GM18867 (cell line): ENCODE measurements at regions not wholly inside any gene's neighbourhood (a gene's known extent, or its start where the extent isn't known, plus 50 kb on each side); places are given as distances from the start of the nearest gene placed in this dataset.
A peak's percentile ranks its signal among the peaks of the same experiment; 100 is the strongest.

Experiments used
- ATAC-seq: cut with Tn5 transposase; IDR thresholded peaks from one replicate; pipeline ENCODE4 v1.9.1; 2021; ENCODE audit warnings: mild to moderate bottlenecking, moderate library complexity; ENCODE audit not compliant: unreplicated experiment

DNA sequence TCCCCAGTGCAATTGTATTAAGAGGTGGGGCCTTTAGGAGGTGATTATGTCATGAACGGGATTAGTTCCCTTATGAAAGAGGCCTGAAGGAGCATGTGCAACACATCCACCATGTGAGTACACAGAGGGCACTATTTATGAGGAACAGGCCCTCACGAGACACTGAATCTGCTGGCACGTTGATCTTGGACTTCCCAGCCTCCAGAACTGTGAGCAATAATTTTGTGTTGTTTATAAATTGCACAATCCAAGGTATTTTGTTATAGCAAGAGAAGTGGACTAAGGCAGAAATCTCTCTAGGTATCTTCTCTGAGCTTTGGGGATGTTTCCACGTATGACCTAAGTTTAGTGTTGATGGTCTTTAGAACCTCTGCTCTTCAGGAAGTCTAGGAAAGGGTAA, 149.3 kb upstream of the CBLB start:
- ATAC-seq, result no peak

- ATAC-seq, result no peak
Observed at GRCh38 chr3:106018929-106019550, 150.2 kb upstream of the CBLB start.

DNA sequence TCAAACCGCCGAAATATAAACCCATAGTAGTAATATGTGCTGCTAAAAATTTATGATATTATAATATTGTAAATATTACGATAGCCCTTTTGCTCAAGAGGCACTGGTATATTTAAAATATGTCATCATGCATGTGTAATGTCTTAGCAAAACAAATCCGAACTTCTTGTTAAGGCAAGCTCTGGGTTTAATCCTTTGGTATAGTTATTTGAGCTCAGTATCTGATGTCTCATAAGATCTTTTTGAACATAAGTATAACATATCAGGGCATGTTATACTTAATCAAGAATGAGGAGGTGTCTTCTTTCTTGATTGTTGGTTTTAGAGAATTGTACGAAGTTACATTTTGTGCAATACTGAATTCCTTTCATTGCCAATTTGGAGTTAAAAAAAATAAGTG, 154.1 kb upstream of the CBLB start:
- ATAC-seq, result no peak

- no peak for ATAC-seq
Observed at GRCh38 chr3:106025151-106025722, 156.4 kb upstream of the CBLB start.

GRCh38 chr3:106029954-106030626, 161.3 kb upstream of the CBLB start:
- ATAC-seq, result no peak

DNA sequence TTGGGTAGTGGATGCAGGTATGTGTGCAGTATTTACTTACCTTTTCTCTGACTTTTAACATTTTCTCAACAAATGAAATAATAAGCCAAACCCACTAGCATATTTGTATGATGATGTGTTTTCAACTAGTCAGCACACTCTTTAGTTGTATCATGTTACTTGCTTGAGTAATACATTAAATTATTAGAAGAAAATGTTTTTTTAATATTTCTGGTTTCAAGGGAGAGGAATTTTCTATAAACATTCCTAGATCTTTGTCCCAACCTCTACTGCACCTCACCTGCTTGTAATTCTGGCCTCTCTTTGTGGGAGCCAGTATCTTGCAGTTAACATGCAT, 161.8 kb upstream of the CBLB start:
- no peak for ATAC-seq

GRCh38 chr3:106032479-106032878, 163.7 kb upstream of the CBLB start:
- ATAC-seq, result no peak

- ATAC-seq, result no peak
Observed at GRCh38 chr3:106033654-106034053, 164.8 kb upstream of the CBLB start.

- no peak for ATAC-seq
Observed at GRCh38 chr3:106034313-106034712, 165.5 kb upstream of the CBLB start.

DNA sequence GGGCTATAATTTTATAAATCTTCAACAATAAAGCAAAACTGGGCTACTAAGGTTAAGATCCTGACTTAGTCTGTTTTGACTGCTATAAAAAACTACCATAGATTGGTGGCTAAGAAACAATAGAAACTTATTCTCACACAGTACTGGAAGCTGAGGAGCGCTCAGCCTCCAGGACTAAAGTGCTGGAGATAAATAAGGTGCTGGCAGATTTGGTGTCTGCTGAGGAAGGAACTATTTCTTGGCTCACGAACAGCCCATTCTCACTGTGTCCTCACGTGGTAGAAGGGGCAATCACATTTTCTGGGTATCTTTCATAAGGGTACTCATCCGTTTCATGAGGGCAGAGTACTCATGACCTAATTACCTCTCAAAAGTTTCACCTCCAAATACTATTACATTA, 166.8 kb upstream of the CBLB start:
- no peak for ATAC-seq

- no peak for ATAC-seq
Observed at GRCh38 chr3:106036696-106037095, 167.9 kb upstream of the CBLB start.

DNA sequence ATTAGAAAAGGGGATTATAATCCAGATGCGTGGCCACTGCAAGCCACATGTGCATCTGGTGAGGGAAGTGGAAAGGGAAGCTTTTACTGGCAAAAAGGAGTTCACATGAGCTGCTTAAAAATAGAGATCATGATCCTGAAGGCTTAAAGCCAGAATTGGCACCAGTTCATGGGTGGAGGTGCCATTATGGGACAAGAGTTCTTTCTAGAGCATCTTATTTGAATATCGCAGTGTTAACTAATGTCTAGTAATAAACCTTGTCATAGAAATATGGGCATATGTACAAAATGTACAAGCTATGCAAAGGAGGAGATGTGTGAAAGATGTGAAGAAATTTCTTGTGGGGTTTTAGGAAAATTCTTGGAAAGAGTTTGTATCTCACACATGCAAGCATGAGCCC, 178.4 kb upstream of the CBLB start:
- ATAC-seq, result no peak

- ATAC-seq, result no peak
Observed at GRCh38 chr3:106048946-106049481, 180.2 kb upstream of the CBLB start.

GRCh38 chr3:106049821-106050220, 181.0 kb upstream of the CBLB start:
- ATAC-seq, result no peak

- ATAC-seq, result no peak
Observed at GRCh38 chr3:106056931-106057330, 188.1 kb upstream of the CBLB start.

DNA sequence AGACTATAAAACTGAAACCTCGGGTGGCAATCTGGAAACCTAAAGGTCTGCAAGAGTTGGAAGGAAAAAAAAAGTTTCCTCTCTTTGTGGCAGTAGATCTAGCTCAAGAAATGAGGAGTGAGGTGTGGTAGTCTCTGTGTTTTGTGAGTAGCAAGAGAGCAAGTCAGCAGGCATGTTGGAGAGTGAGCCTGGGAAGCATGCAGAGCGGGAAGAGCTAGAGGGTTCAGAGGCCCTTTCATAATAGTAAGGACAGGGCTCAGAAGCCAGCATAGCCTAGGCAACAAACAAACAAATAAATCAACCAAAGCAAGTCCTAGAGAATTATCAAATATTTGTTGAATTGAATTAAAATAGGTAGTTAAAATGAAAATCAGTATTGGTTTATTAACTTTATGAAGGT, 189.7 kb upstream of the CBLB start:
- no peak for ATAC-seq

- ATAC-seq, result no peak
Observed at GRCh38 chr3:106059953-106060517, 191.2 kb upstream of the CBLB start.

GRCh38 chr3:106063909-106064308, 195.1 kb upstream of the CBLB start:
- no peak for ATAC-seq

DNA sequence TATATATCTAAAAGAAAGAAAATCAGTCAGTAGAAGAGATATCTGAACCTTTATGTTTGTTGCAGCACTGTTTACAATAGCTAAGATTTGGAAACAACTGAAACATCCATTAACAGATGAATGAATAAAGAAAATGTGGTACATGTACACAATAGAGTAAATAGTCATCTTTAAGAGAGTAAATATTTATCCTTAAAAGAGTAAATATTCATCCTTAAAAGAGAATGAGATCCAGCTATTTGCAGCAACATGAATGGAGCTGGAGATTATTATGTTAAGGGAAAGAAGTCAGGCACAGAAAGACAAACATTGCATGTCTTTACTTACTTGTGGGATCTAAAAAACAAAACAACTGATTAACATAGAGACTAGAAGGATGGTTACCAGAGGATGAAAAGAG, 197.0 kb upstream of the CBLB start:
- ATAC-seq, result no peak

GRCh38 chr3:106067711-106068110, 198.9 kb upstream of the CBLB start:
- peak; percentile 78 for ATAC-seq

- no peak for ATAC-seq
Observed at GRCh38 chr3:106068381-106068780, 199.6 kb upstream of the CBLB start.

GRCh38 chr3:106068795-106069194, 200.0 kb upstream of the CBLB start:
- peak; percentile 96 for ATAC-seq
